ENCODE measurements at regions not wholly inside any gene's neighbourhood (a gene's known extent, or its start where the extent isn't known, plus 50 kb on each side); places are given as distances from the start of the nearest gene placed in this dataset.
A peak's percentile ranks its signal among the peaks of the same experiment; 100 is the strongest.

GRCh38 chr3:78497021-78497420 is 1270.8 kb downstream of the ROBO1 start:
- no peaks in the 10 kb centered on the region for H3K27me3 Mint-ChIP-seq (ENCODE audit: unreplicated experiment)
- no peak for DNase-seq
- no peaks in the 10 kb centered on the region for H3K36me3 Mint-ChIP-seq (ENCODE audit: unreplicated experiment)
- no peak overlapping the region for H3K4me3 Mint-ChIP-seq (ENCODE audit: unreplicated experiment)
- TF ChIP-seq CTCF (IDR thresholded peaks at IDR 0.05; ENCODE audit: partially characterized antibody, unreplicated experiment), result no peak
- peaks cover 29% of the 10 kb centered on the region for H3K4me1 Mint-ChIP-seq (ENCODE audit: low read depth, unreplicated experiment)
- peak overlapping the region; percentile 57 for H3K27ac Mint-ChIP-seq (ENCODE audit: unreplicated experiment)
- peaks cover 5% of the 10 kb centered on the region for H3K9me3 Mint-ChIP-seq (ENCODE audit: unreplicated experiment)

GRCh38 chr3:78497767-78498166 is 1270.0 kb downstream of the ROBO1 start:
- H3K27me3 Mint-ChIP-seq (ENCODE audit: unreplicated experiment), result no peaks in the 10 kb centered on the region
- H3K4me3 Mint-ChIP-seq (ENCODE audit: unreplicated experiment), result peak overlapping the region; percentile 41
- DNase-seq, result no peak
- no peaks in the 10 kb centered on the region for H3K36me3 Mint-ChIP-seq (ENCODE audit: unreplicated experiment)
- H3K27ac Mint-ChIP-seq (ENCODE audit: unreplicated experiment), result peak overlapping the region; percentile 91
- no peak for TF ChIP-seq CTCF (IDR thresholded peaks at IDR 0.05; ENCODE audit: partially characterized antibody, unreplicated experiment)
- H3K9me3 Mint-ChIP-seq (ENCODE audit: unreplicated experiment), result peaks cover 5% of the 10 kb centered on the region
- H3K4me1 Mint-ChIP-seq (ENCODE audit: low read depth, unreplicated experiment), result peaks cover 29% of the 10 kb centered on the region

- Mint-ChIP-seq H3K27ac (ENCODE audit: unreplicated experiment) (no peak overlapping the region), H3K36me3 (ENCODE audit: unreplicated experiment) (no peaks in the 10 kb centered on the region)
Measured at GRCh38 chr3:78506061-78506460, 1261.7 kb downstream of the ROBO1 start.

GRCh38 chr3:78506581-78507195 is 1261.1 kb downstream of the ROBO1 start:
- H3K27me3 Mint-ChIP-seq (ENCODE audit: unreplicated experiment), result no peaks in the 10 kb centered on the region
- DNase-seq, result no peak
- peaks cover 19% of the 10 kb centered on the region for H3K4me1 Mint-ChIP-seq (ENCODE audit: low read depth, unreplicated experiment)
- peak overlapping the region; percentile 62 for H3K27ac Mint-ChIP-seq (ENCODE audit: unreplicated experiment)
- H3K36me3 Mint-ChIP-seq (ENCODE audit: unreplicated experiment), result no peaks in the 10 kb centered on the region
- TF ChIP-seq CTCF (IDR thresholded peaks at IDR 0.05; ENCODE audit: partially characterized antibody, unreplicated experiment), result no peak
- H3K4me3 Mint-ChIP-seq (ENCODE audit: unreplicated experiment), result peak overlapping the region; percentile 9
- peaks cover 2% of the 10 kb centered on the region for H3K9me3 Mint-ChIP-seq (ENCODE audit: unreplicated experiment)

More at GRCh38 chr3:78506061-78506460, 1261.7 kb downstream of the ROBO1 start:
- Mint-ChIP-seq H3K27me3 (ENCODE audit: unreplicated experiment) (no peaks in the 10 kb centered on the region), H3K4me3 (ENCODE audit: unreplicated experiment) (no peak overlapping the region), H3K4me1 (ENCODE audit: low read depth, unreplicated experiment) (peaks cover 16% of the 10 kb centered on the region), H3K9me3 (ENCODE audit: unreplicated experiment) (no peaks in the 10 kb centered on the region)
- DNase-seq, result no peak
- TF ChIP-seq CTCF (IDR thresholded peaks at IDR 0.05; ENCODE audit: partially characterized antibody, unreplicated experiment), result no peak

- TF ChIP-seq CTCF (IDR thresholded peaks at IDR 0.05; ENCODE audit: partially characterized antibody, unreplicated experiment), result no peak
- Mint-ChIP-seq H3K27me3 (ENCODE audit: unreplicated experiment) (no peaks in the 10 kb centered on the region), H3K4me3 (ENCODE audit: unreplicated experiment) (peak overlapping the region; percentile 9), H3K9me3 (ENCODE audit: unreplicated experiment) (peaks cover 2% of the 10 kb centered on the region), H3K4me1 (ENCODE audit: low read depth, unreplicated experiment) (peaks cover 19% of the 10 kb centered on the region), H3K36me3 (ENCODE audit: unreplicated experiment) (peaks cover 5% of the 10 kb centered on the region), H3K27ac (ENCODE audit: unreplicated experiment) (peak overlapping the region; percentile 62)
- peak; percentile 31 for DNase-seq
Measured at GRCh38 chr3:78507196-78507984, 1260.4 kb downstream of the ROBO1 start.
